HG03439 (cell line): ENCODE measurements at regions not wholly inside any gene's neighbourhood (a gene's known extent, or its start where the extent isn't known, plus 50 kb on each side); places are given as distances from the start of the nearest gene placed in this dataset.
"Not testable (repeated sequence)": the region's sequence is repeated elsewhere in the genome, so short reads cannot be mapped to it uniquely, and the experiment has no call there.

Experiments
- ATAC-seq: cut with Tn5 transposase; IDR thresholded peaks from one replicate; pipeline ENCODE4 v1.9.1; 2021; ENCODE audit warnings: mild to moderate bottlenecking, moderate library complexity; ENCODE audit not compliant: unreplicated experiment

- ATAC-seq = no peak
Measured at GRCh38 chr7:32228601-32229000, 158.4 kb upstream of the PDE1C start.

- no peak for ATAC-seq
Measured at GRCh38 chr7:32227746-32228145, 157.5 kb upstream of the PDE1C start.

GRCh38 chr7:32224276-32224675, 154.1 kb upstream of the PDE1C start:
- no peak for ATAC-seq

GRCh38 chr7:32223721-32224120, 153.5 kb upstream of the PDE1C start:
- no peak for ATAC-seq

GRCh38 chr7:32223071-32223650, 153.0 kb upstream of the PDE1C start:
- ATAC-seq = no peak

- ATAC-seq = no peak
Measured at GRCh38 chr7:32222251-32222900, 152.2 kb upstream of the PDE1C start.

GRCh38 chr7:32221736-32222135, 151.5 kb upstream of the PDE1C start:
- ATAC-seq = no peak

GRCh38 chr7:32221056-32221455, 150.8 kb upstream of the PDE1C start:
- ATAC-seq = no peak

GRCh38 chr7:32219831-32220230, 149.6 kb upstream of the PDE1C start:
- not testable (repeated sequence) for ATAC-seq

GRCh38 chr7:32219416-32219815, 149.2 kb upstream of the PDE1C start:
- ATAC-seq = no peak

- no peak for ATAC-seq
Measured at GRCh38 chr7:32218741-32219288, 148.6 kb upstream of the PDE1C start.

GRCh38 chr7:32218154-32218467, 147.9 kb upstream of the PDE1C start:
- no peak for ATAC-seq

GRCh38 chr7:32217341-32218153, 147.3 kb upstream of the PDE1C start:
- no peak for ATAC-seq

- ATAC-seq = no peak
Measured at GRCh38 chr7:32216759-32217158, 146.6 kb upstream of the PDE1C start.

GRCh38 chr7:32215697-32216096, 145.5 kb upstream of the PDE1C start:
- ATAC-seq = no peak

- no peak for ATAC-seq
Measured at GRCh38 chr7:32214913-32215312, 144.7 kb upstream of the PDE1C start.

GRCh38 chr7:32212321-32212720, 142.1 kb upstream of the PDE1C start:
- ATAC-seq = no peak

- ATAC-seq = no peak
Measured at GRCh38 chr7:32206987-32207386, 136.8 kb upstream of the PDE1C start.

- no peak for ATAC-seq
Measured at GRCh38 chr7:32206488-32206887, 136.3 kb upstream of the PDE1C start.

- not testable (repeated sequence) for ATAC-seq
Measured at GRCh38 chr7:32205298-32205824, 135.2 kb upstream of the PDE1C start.

GRCh38 chr7:32204361-32205018, 134.3 kb upstream of the PDE1C start:
- ATAC-seq = no peak
